Kidney (tissue), 13 donors: ENCODE measurements at regions not wholly inside any gene's neighbourhood (a gene's known extent, or its start where the extent isn't known, plus 50 kb on each side); places are given as distances from the start of the nearest gene placed in this dataset.

ENCODE experiments used
- DNase-seq, 5 donors: peaks; one replicate each; pipeline ENCODE4 v3.0.0-alpha.2; 2013 to 2020
- FAIRE-seq: peaks from 2 replicates; lab custom pipeline; 2012; peaks lifted over from hg19 to GRCh38; lab: Jason Lieb, UNC
- H3K27ac ChIP-seq, 2 donors: one replicate each; pipeline ENCODE4 v1.7.0; 2013; ENCODE audit warnings: low read depth in 2 of 2, low read length in 2 of 2, inconsistent platforms in 1 of 2
- H3K27me3 ChIP-seq: one replicate; pipeline ENCODE4 v1.7.1; 2013; ENCODE audit warnings: low read length, inconsistent platforms; ENCODE audit not compliant: control insufficient read depth, insufficient read depth
- H3K36me3 ChIP-seq, 3 donors: one replicate each; pipeline versions ENCODE4 v1.7.0 to v1.7.1; 2013; ENCODE audit warnings: low read length in 3 of 3, control low read depth in 1 of 3, inconsistent platforms in 1 of 3; ENCODE audit not compliant: insufficient read depth in 3 of 3, control insufficient read depth in 2 of 3
- H3K4me1 ChIP-seq, 3 donors: one replicate each; pipeline versions ENCODE4 v1.7.0 to v1.7.1; 2013; ENCODE audit warnings: low read length in 3 of 3, inconsistent platforms in 1 of 3, low read depth in 1 of 3; ENCODE audit not compliant: control insufficient read depth in 2 of 3, insufficient read depth in 2 of 3
- H3K4me3 ChIP-seq, 3 donors: one replicate each; pipeline versions ENCODE4 v1.7.0 to v1.8.1; 2013; ENCODE audit warnings: low read length in 3 of 3, control low read depth in 1 of 3, inconsistent platforms in 1 of 3
- H3K9ac ChIP-seq, 3 donors: one replicate each; pipeline versions ENCODE4 v1.7.0 to v1.7.1; 2013; ENCODE audit warnings: low read length in 3 of 3, control low read depth in 1 of 3, inconsistent platforms in 1 of 3
- H3K9me3 ChIP-seq, 3 donors: one replicate each; pipeline versions ENCODE4 v1.7.0 to v1.7.1; 2013; ENCODE audit warnings: low read length in 3 of 3, control low read depth in 1 of 3, inconsistent platforms in 1 of 3; ENCODE audit not compliant: control insufficient read depth in 2 of 3, insufficient read depth in 1 of 3
- intact Hi-C: fragments of 100-400 bp; cut with DNase I; formaldehyde crosslinking; loops from one replicate; pipeline ENCODE4 v1.11.1; 2022
- TF ChIP-seq, protein P1 (sequence below): IDR thresholded peaks from 3 replicates; pipeline ENCODE4 v1.5.1; 2012; ENCODE audit warnings: mild to moderate bottlenecking, moderate library complexity, borderline replicate concordance; ENCODE audit not compliant: insufficient read depth; ENCODE audit errors: extremely low read depth
- donor health status: control.
- donor health status: control.
- donor health status: control.
- donor health status: control.
- donor health status: control.
- donor health status: DM: yes; HTN: yes; CAD: no.
- donor health status: Normal renal cell carcinoma (clear cell type).

DNA sequence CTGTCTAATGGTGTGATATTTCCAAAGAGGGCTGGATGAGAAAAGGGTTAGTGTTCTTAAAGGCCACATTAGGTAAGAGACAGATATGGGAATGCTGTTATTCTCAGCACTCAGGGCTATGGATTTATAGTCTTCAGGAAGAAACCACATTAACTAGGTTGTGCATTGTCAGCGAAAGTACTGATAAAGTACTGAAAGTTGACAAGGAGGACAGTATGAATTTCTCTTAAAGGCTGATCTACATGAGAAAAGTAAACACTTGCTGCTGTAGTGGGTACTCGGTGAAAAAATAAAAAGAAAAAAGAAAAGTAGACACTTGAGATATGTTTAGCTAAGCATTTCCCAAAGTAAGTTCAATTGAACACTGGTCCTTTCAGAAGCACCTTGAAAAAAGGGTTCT is 381.0 kb upstream of the RPS23 start:
- H3K4me3 ChIP-seq: no peak overlapping the region

DNA sequence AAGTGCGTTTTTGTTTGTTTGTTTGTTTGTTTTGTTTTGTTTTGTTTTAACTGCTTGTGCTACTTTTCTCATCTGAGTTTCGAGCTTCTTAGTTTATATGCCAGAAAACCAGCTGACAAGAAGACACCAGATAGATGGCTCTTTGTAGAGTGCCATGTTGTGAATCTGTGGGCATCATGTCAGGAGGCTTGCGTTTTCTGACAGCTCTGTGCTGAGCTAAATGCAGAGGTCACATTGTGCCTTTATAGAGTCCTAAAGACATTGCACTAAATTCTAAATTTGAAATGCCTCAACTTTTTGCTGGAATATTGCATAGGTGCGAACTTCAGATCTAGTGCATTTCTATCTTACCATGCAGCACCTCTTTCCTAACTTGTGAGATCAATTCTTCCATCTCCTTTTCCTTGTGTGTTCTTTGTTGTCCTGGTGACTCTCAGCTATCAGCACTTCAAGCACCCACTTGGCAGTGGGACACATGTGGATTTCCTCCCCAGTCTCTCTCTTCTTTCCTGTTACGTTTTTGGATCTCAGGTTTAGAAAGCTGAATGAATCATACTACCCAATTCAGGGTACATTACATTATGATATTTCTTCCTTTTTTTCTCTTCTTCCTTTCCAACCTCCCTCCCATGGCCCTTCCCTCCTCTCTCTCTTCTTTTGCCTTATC is 379.0 kb upstream of the RPS23 start:
- TF ChIP-seq, protein P1, sequence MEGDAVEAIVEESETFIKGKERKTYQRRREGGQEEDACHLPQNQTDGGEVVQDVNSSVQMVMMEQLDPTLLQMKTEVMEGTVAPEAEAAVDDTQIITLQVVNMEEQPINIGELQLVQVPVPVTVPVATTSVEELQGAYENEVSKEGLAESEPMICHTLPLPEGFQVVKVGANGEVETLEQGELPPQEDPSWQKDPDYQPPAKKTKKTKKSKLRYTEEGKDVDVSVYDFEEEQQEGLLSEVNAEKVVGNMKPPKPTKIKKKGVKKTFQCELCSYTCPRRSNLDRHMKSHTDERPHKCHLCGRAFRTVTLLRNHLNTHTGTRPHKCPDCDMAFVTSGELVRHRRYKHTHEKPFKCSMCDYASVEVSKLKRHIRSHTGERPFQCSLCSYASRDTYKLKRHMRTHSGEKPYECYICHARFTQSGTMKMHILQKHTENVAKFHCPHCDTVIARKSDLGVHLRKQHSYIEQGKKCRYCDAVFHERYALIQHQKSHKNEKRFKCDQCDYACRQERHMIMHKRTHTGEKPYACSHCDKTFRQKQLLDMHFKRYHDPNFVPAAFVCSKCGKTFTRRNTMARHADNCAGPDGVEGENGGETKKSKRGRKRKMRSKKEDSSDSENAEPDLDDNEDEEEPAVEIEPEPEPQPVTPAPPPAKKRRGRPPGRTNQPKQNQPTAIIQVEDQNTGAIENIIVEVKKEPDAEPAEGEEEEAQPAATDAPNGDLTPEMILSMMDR: no peak
- no peaks in the 10 kb centered on the region for H3K9me3 ChIP-seq
- H3K27me3 ChIP-seq: no peaks in the 10 kb centered on the region
- no peak overlapping the region for H3K4me3 ChIP-seq
- no peaks in the 10 kb centered on the region for H3K36me3 ChIP-seq
- no peak overlapping the region for H3K27ac ChIP-seq
- intact Hi-C loops: no loop called here
- FAIRE-seq (no peak), DNase-seq (no peak)
- H3K9ac ChIP-seq: no peak overlapping the region
- H3K4me1 ChIP-seq: no peaks in the 10 kb centered on the region

More for the DNA sequence above, 381.0 kb upstream of the RPS23 start:
- Histone ChIP-seq H3K9me3 (no peaks in the 10 kb centered on the region), H3K27ac (no peak overlapping the region), H3K27me3 (no peaks in the 10 kb centered on the region), H3K4me1 (no peaks in the 10 kb centered on the region), H3K9ac (no peak overlapping the region), H3K36me3 (no peaks in the 10 kb centered on the region)
- intact Hi-C loops: no loop called here
- DNase-seq (no peak), FAIRE-seq (no peak)
- TF ChIP-seq, protein P1: no peak

DNA sequence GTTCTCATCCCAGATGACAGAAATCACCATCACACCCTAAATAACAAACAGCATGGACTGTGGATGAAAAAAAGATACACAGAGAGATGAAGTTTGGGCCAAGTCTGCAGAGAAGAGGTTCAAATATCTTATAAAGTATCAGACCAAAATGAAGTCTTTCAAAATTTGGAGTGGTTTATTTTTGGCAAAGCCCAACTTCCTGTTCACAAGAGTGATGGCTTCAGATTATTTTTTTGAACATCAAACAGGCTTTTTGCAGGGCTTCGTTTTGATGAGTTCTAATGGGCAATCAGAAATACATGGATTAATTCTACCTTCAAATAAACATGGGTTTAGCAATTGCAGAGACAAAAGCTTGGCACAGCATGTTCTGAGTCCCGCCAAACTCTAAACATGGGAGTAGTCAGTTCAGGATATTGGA is 378.2 kb upstream of the RPS23 start:
- TF ChIP-seq, protein P1: no peak
- intact Hi-C loops: no loop called here
- Histone ChIP-seq H3K4me3 (no peak overlapping the region), H3K36me3 (no peaks in the 10 kb centered on the region), H3K27me3 (no peaks in the 10 kb centered on the region), H3K4me1 (no peaks in the 10 kb centered on the region), H3K27ac (no peak overlapping the region), H3K9ac (no peak overlapping the region), H3K9me3 (no peaks in the 10 kb centered on the region)
- no peak for DNase-seq
- no peak for FAIRE-seq

DNA sequence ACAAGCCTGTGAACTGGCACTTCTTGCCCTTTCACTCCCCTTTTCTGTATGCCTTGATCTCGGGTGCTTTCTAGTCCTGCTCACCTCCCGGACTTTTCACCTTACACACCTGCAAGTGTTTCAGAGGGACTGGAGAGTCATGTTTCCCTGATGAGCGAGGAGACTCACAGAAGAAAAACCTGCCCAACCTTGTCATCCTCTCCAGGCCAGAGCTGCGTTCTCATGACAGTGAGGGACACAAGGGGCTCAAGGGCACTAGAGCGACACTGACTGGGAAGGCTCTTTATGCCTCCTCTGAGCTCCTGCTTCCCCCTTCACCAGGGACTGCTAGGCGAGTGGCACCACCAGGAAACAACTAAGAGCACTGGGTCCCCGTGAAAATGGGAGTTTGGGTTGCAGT is 376.9 kb upstream of the RPS23 start:
- TF ChIP-seq, protein P1: no peak
- H3K36me3 ChIP-seq: no peaks in the 10 kb centered on the region
- H3K9me3 ChIP-seq: no peaks in the 10 kb centered on the region
- FAIRE-seq (no peak), DNase-seq (peak in 4 of 5 donors; percentile 38 to 61 (median 46))
- no peak overlapping the region for H3K9ac ChIP-seq
- intact Hi-C loops: no loop called here
- no peak overlapping the region for H3K4me3 ChIP-seq
- H3K27ac ChIP-seq: no peak overlapping the region
- H3K27me3 ChIP-seq: no peaks in the 10 kb centered on the region
- no peaks in the 10 kb centered on the region for H3K4me1 ChIP-seq
